HL-60 (cell line): ENCODE measurements at regions not wholly inside any gene's neighbourhood (a gene's known extent, or its start where the extent isn't known, plus 50 kb on each side); places are given as distances from the start of the nearest gene placed in this dataset.

ENCODE experiments used
- DNase-seq, 2 experiments: peaks; one replicate each; pipeline ENCODE4 v3.0.0-alpha.2; 2010 to 2020; ENCODE audit warnings: low read depth in 1 of 2, low spot score in 1 of 2
- H3K27ac ChIP-seq: fragments of 250-450 bp; sonication (Bioruptor Pico); replicated peaks from 2 replicates; pipeline ENCODE4 v1.5.1; 2020; ENCODE audit warnings: mild to moderate bottlenecking, moderate library complexity
- H3K27me3 ChIP-seq: fragments of 250-450 bp; sonication (Bioruptor Pico); 2 replicates; pipeline ENCODE4 v1.5.1; 2021; ENCODE audit warnings: mild to moderate bottlenecking, moderate library complexity; ENCODE audit not compliant: insufficient read depth, poor library complexity, severe bottlenecking
- H3K4me3 ChIP-seq: replicated peaks from 2 replicates; pipeline ENCODE4 v1.5.1; 2011; ENCODE audit warnings: mild to moderate bottlenecking, control low read depth, low read length; ENCODE audit not compliant: insufficient read depth
- GABPA ChIP-seq: IDR thresholded peaks from 2 replicates; pipeline ENCODE4 v1.6.1; 2012; ENCODE audit warnings: low read depth
- POLR2AphosphoS5 ChIP-seq: IDR thresholded peaks from 2 replicates; pipeline ENCODE4 v1.6.1; 2012; ENCODE audit warnings: low read depth
- SPI1 ChIP-seq: IDR thresholded peaks from 2 replicates; pipeline ENCODE4 v1.6.1; 2012; ENCODE audit warnings: low read depth, mild to moderate bottlenecking, borderline replicate concordance
- TF ChIP-seq, protein P1 (sequence below): IDR thresholded peaks from one replicate; pipeline ENCODE4 v1.5.1; 2011; ENCODE audit warnings: low read length, control low read depth, inconsistent platforms; ENCODE audit not compliant: insufficient read depth
- TF ChIP-seq, protein P2 (sequence below): IDR thresholded peaks from 2 replicates; pipeline ENCODE4 v1.6.1; 2012; ENCODE audit warnings: low read depth; ENCODE audit not compliant: insufficient replicate concordance

DNA sequence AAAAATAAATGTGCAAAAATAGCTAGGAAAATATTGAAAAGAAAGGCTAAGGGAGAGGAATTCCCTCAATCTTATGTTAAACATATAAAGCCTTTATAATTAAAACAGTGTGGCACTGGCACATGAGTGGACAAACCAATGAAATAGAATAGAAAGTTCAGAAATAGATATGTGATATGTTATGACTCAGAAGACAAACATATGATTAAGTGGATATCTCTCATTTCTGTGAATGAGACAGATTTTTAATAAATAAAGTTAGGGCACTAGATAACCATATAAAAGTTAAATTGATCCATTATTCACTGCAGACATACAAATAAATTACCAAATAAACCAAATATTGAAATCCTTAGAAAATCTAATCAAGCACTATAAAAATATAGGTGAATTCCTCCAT is 73.0 kb downstream of the ALG10B start:
- H3K4me3 ChIP-seq, result no peak overlapping the region
- H3K27me3 ChIP-seq, result no peaks in the 10 kb centered on the region
- no peak for TF ChIP-seq SPI1
- TF ChIP-seq POLR2AphosphoS5, result no peak
- TF ChIP-seq, protein P1, sequence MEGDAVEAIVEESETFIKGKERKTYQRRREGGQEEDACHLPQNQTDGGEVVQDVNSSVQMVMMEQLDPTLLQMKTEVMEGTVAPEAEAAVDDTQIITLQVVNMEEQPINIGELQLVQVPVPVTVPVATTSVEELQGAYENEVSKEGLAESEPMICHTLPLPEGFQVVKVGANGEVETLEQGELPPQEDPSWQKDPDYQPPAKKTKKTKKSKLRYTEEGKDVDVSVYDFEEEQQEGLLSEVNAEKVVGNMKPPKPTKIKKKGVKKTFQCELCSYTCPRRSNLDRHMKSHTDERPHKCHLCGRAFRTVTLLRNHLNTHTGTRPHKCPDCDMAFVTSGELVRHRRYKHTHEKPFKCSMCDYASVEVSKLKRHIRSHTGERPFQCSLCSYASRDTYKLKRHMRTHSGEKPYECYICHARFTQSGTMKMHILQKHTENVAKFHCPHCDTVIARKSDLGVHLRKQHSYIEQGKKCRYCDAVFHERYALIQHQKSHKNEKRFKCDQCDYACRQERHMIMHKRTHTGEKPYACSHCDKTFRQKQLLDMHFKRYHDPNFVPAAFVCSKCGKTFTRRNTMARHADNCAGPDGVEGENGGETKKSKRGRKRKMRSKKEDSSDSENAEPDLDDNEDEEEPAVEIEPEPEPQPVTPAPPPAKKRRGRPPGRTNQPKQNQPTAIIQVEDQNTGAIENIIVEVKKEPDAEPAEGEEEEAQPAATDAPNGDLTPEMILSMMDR, result no peak
- TF ChIP-seq, protein P2, sequence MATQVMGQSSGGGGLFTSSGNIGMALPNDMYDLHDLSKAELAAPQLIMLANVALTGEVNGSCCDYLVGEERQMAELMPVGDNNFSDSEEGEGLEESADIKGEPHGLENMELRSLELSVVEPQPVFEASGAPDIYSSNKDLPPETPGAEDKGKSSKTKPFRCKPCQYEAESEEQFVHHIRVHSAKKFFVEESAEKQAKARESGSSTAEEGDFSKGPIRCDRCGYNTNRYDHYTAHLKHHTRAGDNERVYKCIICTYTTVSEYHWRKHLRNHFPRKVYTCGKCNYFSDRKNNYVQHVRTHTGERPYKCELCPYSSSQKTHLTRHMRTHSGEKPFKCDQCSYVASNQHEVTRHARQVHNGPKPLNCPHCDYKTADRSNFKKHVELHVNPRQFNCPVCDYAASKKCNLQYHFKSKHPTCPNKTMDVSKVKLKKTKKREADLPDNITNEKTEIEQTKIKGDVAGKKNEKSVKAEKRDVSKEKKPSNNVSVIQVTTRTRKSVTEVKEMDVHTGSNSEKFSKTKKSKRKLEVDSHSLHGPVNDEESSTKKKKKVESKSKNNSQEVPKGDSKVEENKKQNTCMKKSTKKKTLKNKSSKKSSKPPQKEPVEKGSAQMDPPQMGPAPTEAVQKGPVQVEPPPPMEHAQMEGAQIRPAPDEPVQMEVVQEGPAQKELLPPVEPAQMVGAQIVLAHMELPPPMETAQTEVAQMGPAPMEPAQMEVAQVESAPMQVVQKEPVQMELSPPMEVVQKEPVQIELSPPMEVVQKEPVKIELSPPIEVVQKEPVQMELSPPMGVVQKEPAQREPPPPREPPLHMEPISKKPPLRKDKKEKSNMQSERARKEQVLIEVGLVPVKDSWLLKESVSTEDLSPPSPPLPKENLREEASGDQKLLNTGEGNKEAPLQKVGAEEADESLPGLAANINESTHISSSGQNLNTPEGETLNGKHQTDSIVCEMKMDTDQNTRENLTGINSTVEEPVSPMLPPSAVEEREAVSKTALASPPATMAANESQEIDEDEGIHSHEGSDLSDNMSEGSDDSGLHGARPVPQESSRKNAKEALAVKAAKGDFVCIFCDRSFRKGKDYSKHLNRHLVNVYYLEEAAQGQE, result no peak
- TF ChIP-seq GABPA, result no peak
- DNase-seq, result no peak
- no peak overlapping the region for H3K27ac ChIP-seq

DNA sequence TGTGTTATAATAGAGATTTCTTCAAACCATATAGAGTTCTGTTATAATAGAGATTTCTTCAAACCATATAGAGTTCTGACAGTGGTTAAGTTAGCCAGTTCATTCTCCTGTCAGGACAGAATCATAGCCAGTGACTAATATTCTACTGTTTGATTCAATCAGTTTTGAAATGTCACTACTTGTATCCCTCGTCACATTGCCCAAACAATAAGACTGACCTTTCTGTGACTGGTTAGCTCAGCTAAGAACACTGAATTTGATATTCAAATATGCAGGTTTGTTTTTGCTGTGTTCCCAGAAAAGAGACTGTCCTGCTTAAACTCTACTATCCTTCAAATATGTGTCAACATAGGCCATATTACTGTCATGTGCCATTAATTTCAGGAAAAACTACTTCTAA is 74.4 kb downstream of the ALG10B start:
- TF ChIP-seq SPI1, result no peak
- no peak for TF ChIP-seq GABPA
- no peak for TF ChIP-seq POLR2AphosphoS5
- TF ChIP-seq, protein P2, result no peak
- TF ChIP-seq, protein P1, result no peak
- Histone ChIP-seq H3K4me3 (no peak overlapping the region), H3K27me3 (no peaks in the 10 kb centered on the region), H3K27ac (no peak overlapping the region)
- DNase-seq, result no peak

DNA sequence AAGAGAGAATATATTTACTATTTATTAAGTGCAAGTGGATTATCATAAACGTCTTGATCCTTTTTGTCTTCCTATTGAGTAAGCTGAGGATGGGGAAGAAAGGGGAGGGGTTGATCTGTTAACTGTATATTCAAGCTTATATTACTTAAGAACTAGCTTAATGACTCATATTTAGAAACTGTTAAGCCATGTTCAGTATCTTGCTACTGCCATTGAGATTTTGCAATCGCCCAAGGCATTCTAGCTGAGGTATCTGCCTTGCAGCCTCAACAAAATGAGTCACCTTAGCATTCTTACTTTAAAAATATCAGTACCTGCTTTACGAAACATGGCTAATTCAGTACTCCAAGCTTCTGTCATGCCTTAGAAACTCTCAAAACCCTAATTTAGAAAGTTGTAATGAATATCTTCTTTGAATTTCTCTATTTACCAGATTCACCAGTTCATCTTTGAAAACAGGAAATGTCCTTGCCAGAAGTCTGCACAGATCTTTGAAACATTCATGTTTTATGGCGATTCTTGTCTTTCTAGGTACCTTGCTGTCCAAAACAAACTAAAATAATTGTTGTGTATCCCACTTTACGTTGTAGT is 76.1 kb downstream of the ALG10B start:
- TF ChIP-seq SPI1, result no peak
- TF ChIP-seq GABPA, result no peak
- TF ChIP-seq POLR2AphosphoS5, result no peak
- TF ChIP-seq, protein P2, result no peak
- TF ChIP-seq, protein P1, result no peak
- no peaks in the 10 kb centered on the region for H3K27me3 ChIP-seq

More for the DNA sequence above, 76.1 kb downstream of the ALG10B start:
- no peak overlapping the region for H3K27ac ChIP-seq
- peak; percentile 57 to 96 for DNase-seq
- no peak overlapping the region for H3K4me3 ChIP-seq
